ENCODE measurements at regions not wholly inside any gene's neighbourhood (a gene's known extent, or its start where the extent isn't known, plus 50 kb on each side); places are given as distances from the start of the nearest gene placed in this dataset.
"Not testable (repeated sequence)": the region's sequence is repeated elsewhere in the genome, so short reads cannot be mapped to it uniquely, and the experiment has no call there.

DNA sequence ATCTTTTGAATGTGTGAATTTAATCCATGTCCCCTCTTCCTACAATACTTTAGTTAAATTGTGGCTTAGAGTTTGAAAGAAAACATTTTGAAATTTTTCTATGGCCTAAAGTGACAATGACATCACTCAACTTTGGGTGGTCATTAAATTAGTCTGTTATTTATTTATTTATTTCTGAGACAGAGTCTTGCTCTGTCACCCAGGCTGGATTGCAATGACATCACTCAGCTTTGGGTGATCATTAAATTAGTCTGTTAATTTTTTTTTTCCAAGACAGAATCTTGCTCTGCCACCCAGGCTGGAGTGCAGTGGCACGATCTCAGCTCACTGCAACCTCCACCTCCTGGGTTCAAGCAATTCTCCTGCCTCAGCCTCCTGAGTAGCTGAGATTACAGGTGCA, 322.5 kb downstream of the SOX2 start:
- not testable (repeated sequence) for DNase-seq (ENCODE audit: low read depth, low spot score); H3K4me3 ChIP-seq (ENCODE audit: low read length)

DNA sequence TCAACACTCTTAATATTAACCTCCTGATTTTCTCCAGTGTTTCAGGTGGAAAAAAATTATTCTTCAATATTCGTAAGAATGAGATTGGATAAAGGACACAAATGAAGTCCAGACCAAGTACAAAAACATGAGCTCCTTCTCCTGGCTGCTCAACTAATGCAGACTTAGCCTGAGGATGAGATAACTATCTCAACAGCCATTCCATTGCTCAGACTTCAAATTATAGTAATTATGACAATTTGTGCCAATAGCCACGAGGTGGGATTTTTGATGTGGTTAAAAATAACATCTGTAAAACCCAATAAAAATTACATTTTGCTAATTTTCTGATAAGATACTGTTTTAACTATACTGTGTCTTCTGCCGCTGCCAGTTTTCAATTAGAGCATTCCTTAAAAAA, 323.6 kb downstream of the SOX2 start:
- no peak overlapping the region for H3K4me3 ChIP-seq (ENCODE audit: low read length)
- DNase-seq (ENCODE audit: low read depth, low spot score), result no peak

DNA sequence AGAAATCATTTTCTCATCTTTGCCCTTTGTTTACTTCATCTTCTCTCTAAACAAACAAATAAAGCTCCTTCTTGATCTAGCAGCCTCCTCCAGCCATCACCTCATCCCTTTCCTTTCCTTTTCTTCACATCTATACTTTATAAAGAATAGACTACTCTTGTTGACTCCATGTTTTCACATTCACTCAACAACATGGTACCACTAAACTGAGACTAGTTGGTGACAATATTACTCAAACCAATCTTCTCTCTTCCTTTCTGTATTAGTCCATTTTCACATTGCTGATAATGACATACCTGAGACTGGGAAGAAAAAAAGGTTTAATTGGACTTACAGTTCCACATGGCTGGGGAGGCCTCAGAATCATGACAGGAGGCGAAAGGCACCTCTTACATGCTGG, 324.7 kb downstream of the SOX2 start:
- no peak overlapping the region for H3K4me3 ChIP-seq (ENCODE audit: low read length)
- DNase-seq (ENCODE audit: low read depth, low spot score), result no peak

GRCh38 chr3:182041668-182042291, 330.1 kb downstream of the SOX2 start:
- no peak for DNase-seq (ENCODE audit: low read depth, low spot score)
- H3K4me3 ChIP-seq (ENCODE audit: low read length), result no peak overlapping the region

- H3K4me3 ChIP-seq (ENCODE audit: low read length), result no peak overlapping the region
- DNase-seq (ENCODE audit: low read depth, low spot score), result no peak
Measured at GRCh38 chr3:182045736-182046135, 334.0 kb downstream of the SOX2 start.

DNA sequence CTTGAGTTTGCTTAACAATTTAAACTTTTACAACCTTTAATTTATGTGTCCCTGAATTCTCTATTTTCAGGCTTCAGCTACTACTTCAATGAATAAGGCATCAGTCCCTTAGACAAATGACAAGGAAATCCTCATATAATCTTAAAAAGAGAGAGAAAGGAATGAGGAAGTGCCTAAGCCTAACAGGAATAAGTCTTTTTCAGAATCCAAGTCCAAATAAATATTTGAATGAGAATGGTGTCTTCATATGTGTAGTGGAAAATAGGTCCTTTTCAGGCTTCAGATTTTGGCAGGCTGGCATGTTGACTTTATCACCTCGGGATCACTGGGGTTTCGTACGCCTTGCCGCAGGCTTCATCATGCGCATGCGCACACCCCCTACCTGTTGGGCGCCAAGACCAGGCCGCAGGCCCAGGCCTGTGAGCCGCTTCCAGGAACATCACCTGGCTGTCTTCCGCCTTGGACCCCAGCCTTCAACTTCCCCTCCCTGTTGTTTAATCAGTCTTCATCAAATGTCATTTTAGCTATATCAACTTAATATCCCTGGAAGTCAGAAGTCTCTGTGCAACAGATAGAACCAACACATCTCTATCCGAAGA, 334.5 kb downstream of the SOX2 start:
- no peak overlapping the region for H3K4me3 ChIP-seq (ENCODE audit: low read length)
- no peak for DNase-seq (ENCODE audit: low read depth, low spot score)

GRCh38 chr3:182050932-182051331, 339.2 kb downstream of the SOX2 start:
- no peak overlapping the region for H3K4me3 ChIP-seq (ENCODE audit: low read length)
- no peak for DNase-seq (ENCODE audit: low read depth, low spot score)

GRCh38 chr3:182052332-182052731, 340.6 kb downstream of the SOX2 start:
- no peak for DNase-seq (ENCODE audit: low read depth, low spot score)

DNA sequence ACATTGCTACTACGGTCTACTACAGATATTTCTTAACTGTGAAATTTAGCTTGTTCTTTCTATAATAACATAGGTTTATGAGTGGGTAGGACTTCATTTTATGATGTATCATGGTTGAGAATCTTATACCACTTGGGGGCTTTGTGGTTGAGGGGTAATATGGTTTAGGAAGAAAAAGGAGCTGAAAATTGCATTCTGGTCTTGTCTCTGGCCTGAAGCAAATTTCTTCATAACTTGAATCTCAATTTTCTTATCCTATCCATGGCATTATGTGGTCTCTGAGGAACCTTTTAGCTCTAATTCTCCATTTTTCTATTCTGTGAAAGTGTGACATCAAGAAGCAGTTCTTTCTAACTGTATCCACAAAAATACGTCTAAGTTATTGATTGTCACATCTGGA, 341.0 kb downstream of the SOX2 start:
- DNase-seq (ENCODE audit: low read depth, low spot score), result no peak
- H3K4me3 ChIP-seq (ENCODE audit: low read length), result no peak overlapping the region

More at GRCh38 chr3:182052332-182052731, 340.6 kb downstream of the SOX2 start:
- H3K4me3 ChIP-seq (ENCODE audit: low read length), result no peak overlapping the region

DNA sequence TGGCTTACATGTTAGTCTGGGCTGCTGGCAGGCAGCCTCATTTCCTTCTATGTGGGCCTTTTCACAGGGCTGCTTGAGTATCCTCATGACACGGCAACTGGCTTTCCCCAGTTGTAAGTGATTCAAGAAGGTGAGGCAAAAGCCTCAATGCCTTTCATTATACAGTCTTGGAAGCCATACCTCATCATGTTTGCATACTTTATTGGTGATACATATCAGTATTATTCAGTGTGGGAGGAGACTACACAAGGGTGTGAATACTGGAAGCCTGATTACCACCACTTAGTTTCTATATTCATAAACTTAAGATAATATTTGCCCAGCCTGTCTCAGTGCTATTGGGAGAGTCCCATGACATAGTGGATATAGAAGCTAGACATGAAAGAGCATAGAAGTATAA, 346.8 kb downstream of the SOX2 start:
- DNase-seq (ENCODE audit: low read depth, low spot score), result no peak
- no peak overlapping the region for H3K4me3 ChIP-seq (ENCODE audit: low read length)

DNA sequence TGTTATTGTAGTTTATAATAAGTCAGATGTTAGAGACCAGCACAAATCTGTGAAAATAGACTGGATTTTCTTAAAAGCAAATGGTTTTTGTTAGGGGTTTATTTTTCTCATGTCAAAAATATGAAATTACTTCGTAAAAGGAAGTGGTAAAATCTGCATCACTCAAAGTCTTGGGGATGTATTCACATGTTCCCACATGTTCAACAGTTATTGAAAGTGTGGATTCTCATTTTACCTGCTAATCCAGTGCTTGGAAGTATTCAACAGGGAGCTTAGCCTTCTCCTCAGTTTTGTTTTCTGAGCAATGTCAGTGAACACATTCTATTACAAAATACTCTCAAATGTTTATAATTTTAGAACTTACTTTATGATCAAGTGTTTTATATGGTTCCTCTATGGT, 352.0 kb downstream of the SOX2 start:
- DNase-seq (ENCODE audit: low read depth, low spot score), result no peak
- H3K4me3 ChIP-seq (ENCODE audit: low read length), result no peak overlapping the region

DNA sequence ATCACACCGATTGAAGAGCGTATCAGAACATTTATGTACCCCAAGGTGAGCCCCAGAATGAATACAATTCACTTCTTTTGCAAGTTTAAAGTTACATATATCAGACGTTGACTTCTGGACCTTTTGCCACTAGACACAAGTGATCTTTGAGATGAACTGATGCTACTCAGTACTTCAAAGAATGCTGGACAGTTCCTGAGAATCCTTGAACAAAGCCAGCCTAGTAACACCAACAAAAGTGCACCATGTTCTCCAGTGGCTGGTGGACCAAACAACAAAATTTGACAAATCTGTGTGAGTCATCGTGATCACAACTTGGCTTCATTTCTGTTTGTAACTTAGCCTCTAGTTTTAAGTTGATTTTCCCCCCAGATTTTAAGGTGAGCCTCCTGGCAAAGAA, 355.7 kb downstream of the SOX2 start:
- H3K4me3 ChIP-seq (ENCODE audit: low read length), result no peak overlapping the region
- DNase-seq (ENCODE audit: low read depth, low spot score), result no peak

DNA sequence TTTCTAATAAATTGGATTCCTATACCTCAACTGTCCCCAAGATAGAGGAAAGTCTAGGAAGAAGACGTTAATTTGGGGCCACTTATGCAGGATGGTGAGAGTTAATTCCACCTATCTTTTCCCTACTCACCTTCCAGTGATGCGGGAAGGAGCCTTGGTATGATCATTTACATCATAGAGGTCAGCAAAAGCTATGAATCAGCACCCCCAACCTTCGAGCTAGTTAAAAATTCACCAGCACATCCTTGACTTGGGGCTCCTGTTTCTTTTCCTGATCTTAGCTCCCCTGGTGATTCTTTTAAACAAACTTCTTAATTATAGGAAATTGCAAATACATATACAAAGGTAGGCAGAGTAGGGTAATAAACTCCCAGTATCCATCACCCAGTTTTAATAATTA, 366.6 kb downstream of the SOX2 start:
- DNase-seq (ENCODE audit: low read depth, low spot score), result no peak
- no peak overlapping the region for H3K4me3 ChIP-seq (ENCODE audit: low read length)

DNA sequence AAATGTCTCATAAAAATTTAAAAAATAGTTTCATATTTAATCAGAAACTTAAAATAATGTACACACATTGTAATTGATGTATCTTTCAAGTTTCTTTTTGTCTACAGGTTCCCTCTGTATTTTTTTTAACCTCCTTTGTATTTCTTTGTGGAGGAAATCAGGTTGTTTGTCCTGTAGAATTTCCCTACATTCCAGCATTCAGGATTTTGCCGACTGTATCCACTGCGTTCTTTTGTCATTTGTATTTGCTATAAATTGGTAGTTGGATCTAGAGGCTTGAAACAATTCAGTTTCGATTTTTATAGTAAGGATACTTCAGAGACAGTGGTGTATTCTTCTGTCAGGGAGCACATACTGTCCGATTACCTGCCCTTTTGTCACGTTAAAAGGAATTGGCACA, 367.2 kb downstream of the SOX2 start:
- H3K4me3 ChIP-seq (ENCODE audit: low read length), result no peak overlapping the region
- DNase-seq (ENCODE audit: low read depth, low spot score), result no peak

- H3K4me3 ChIP-seq (ENCODE audit: low read length), result no peak overlapping the region
Measured at GRCh38 chr3:182081096-182081495, 369.4 kb downstream of the SOX2 start.

DNA sequence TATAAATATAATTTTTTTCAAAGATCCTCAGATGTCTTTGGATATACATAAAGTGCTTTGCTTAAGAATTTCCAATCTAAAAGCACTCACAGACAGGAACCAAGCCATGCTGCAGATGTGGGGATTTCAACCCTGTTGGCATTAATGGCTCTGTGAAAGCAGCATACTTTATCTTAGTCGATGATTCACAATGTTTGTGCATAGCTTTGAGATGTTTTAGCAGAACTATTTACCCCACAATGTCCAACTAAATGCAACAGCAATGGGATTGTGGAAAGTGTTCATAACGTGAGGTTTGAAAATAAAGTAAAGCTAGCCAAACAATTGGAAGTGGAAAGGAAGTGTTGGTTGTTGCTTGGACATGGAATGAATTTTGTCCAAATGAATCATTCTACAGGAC, 371.4 kb downstream of the SOX2 start:
- DNase-seq (ENCODE audit: low read depth, low spot score), result no peak

More at GRCh38 chr3:182081096-182081495, 369.4 kb downstream of the SOX2 start:
- DNase-seq (ENCODE audit: low read depth, low spot score), result no peak

GRCh38 chr3:182092662-182093262, 381.0 kb downstream of the SOX2 start:
- DNase-seq (ENCODE audit: low read depth, low spot score), result no peak
- no peak overlapping the region for H3K4me3 ChIP-seq (ENCODE audit: low read length)

More for the DNA sequence above, 371.4 kb downstream of the SOX2 start:
- no peak overlapping the region for H3K4me3 ChIP-seq (ENCODE audit: low read length)

- DNase-seq (ENCODE audit: low read depth, low spot score), result no peak
- H3K4me3 ChIP-seq (ENCODE audit: low read length), result no peak overlapping the region
Measured at GRCh38 chr3:182094321-182094720, 382.6 kb downstream of the SOX2 start.

DNA sequence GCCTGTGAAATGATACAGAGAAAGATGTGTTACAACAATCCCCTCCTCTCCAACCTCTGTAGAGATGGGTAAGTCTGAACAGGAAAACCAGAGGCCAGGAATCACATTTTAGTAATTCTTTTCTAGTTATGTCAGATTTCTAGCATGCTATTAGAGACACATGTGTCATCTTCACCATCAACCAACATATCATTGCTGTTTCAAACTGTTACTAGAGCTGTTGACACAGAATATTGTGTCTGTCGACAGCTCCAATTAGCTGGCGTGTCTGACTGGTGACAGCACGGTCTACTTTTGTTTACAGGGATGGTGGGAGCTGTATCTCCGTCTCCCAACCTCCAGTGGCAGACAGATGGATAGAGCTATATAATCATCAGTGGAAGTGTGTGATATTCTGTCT, 393.2 kb downstream of the SOX2 start:
- DNase-seq (ENCODE audit: low read depth, low spot score), result no peak
- no peak overlapping the region for H3K4me3 ChIP-seq (ENCODE audit: low read length)

- DNase-seq (ENCODE audit: low read depth, low spot score), result no peak
- no peak overlapping the region for H3K4me3 ChIP-seq (ENCODE audit: low read length)
Measured at GRCh38 chr3:182105875-182106274, 394.1 kb downstream of the SOX2 start.

- no peak for DNase-seq (ENCODE audit: low read depth, low spot score)
Measured at GRCh38 chr3:182108371-182108770, 396.6 kb downstream of the SOX2 start.

More at GRCh38 chr3:182108371-182108770, 396.6 kb downstream of the SOX2 start:
- H3K4me3 ChIP-seq (ENCODE audit: low read length), result no peak overlapping the region

All from Jurkat, Clone E6-1 (cell line).